ENCODE measurements at regions not wholly inside any gene's neighbourhood (a gene's known extent, or its start where the extent isn't known, plus 50 kb on each side); places are given as distances from the start of the nearest gene placed in this dataset.

DNA sequence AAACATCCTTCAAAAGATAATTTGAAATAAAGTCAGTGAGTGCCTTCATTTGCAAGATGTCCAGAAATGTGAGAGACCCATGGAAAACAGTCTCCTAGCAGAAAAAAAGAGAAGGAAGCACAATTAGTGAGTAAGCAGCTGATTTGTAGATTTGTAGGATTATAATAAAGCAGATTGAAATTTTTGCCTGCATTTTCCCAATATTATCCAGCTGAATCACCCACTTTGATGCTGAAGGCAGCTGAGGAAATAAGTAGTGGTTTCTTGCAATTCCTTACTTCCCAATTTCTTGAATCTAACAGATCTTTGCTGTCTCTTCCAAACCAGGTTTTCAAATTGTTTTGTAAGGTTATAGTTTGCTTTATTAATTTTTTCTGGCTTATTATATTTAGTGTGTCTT lies 181.4 kb downstream of the GNAT3 start:
- TF ChIP-seq, protein P1, sequence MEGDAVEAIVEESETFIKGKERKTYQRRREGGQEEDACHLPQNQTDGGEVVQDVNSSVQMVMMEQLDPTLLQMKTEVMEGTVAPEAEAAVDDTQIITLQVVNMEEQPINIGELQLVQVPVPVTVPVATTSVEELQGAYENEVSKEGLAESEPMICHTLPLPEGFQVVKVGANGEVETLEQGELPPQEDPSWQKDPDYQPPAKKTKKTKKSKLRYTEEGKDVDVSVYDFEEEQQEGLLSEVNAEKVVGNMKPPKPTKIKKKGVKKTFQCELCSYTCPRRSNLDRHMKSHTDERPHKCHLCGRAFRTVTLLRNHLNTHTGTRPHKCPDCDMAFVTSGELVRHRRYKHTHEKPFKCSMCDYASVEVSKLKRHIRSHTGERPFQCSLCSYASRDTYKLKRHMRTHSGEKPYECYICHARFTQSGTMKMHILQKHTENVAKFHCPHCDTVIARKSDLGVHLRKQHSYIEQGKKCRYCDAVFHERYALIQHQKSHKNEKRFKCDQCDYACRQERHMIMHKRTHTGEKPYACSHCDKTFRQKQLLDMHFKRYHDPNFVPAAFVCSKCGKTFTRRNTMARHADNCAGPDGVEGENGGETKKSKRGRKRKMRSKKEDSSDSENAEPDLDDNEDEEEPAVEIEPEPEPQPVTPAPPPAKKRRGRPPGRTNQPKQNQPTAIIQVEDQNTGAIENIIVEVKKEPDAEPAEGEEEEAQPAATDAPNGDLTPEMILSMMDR (conservative IDR thresholded peaks at IDR 0.05; ENCODE audit: low read depth in 2 of 2), result no peak
- TF ChIP-seq, protein P2, sequence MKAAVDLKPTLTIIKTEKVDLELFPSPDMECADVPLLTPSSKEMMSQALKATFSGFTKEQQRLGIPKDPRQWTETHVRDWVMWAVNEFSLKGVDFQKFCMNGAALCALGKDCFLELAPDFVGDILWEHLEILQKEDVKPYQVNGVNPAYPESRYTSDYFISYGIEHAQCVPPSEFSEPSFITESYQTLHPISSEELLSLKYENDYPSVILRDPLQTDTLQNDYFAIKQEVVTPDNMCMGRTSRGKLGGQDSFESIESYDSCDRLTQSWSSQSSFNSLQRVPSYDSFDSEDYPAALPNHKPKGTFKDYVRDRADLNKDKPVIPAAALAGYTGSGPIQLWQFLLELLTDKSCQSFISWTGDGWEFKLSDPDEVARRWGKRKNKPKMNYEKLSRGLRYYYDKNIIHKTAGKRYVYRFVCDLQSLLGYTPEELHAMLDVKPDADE (IDR thresholded peaks at IDR 0.05), result no peak
- TF ChIP-seq CREB1 (CRISPR knock-in tag; IDR thresholded peaks at IDR 0.05; ENCODE audit: low read depth) (no peak), EZH2 (IDR thresholded peaks at IDR 0.05; ENCODE audit: low read depth, unreplicated experiment) (no peak)

All from GM23338 (cell line).